Putamen (tissue), 1 donor: ENCODE measurements at regions not wholly inside any gene's neighbourhood (a gene's known extent, or its start where the extent isn't known, plus 50 kb on each side); places are given as distances from the start of the nearest gene placed in this dataset.

ENCODE experiments used
- DNase-seq: peaks from one replicate; pipeline ENCODE4 v3.0.0-alpha.2; 2016; ENCODE audit warnings: low spot score

- no peak for DNase-seq
Measured at GRCh38 chr10:30793093-30793492, 163.5 kb upstream of the LYZL2 start.

- DNase-seq = no peak
Measured at GRCh38 chr10:30792025-30792424, 162.5 kb upstream of the LYZL2 start.

- DNase-seq = no peak
Measured at GRCh38 chr10:30791197-30791611, 161.7 kb upstream of the LYZL2 start.

- DNase-seq = no peak
Measured at GRCh38 chr10:30789806-30790205, 160.3 kb upstream of the LYZL2 start.

- no peak for DNase-seq
Measured at GRCh38 chr10:30788307-30788706, 158.8 kb upstream of the LYZL2 start.

GRCh38 chr10:30786906-30787305 is 157.4 kb upstream of the LYZL2 start:
- no peak for DNase-seq

- DNase-seq = no peak
Measured at GRCh38 chr10:30786131-30786530, 156.6 kb upstream of the LYZL2 start.

- peak; percentile 93 for DNase-seq
Measured at GRCh38 chr10:30784897-30785605, 155.5 kb upstream of the LYZL2 start.

- no peak for DNase-seq
Measured at GRCh38 chr10:30784524-30784896, 155.0 kb upstream of the LYZL2 start.

- peak; percentile 90 for DNase-seq
Measured at GRCh38 chr10:30783939-30784501, 154.5 kb upstream of the LYZL2 start.

GRCh38 chr10:30782537-30783461 is 153.2 kb upstream of the LYZL2 start:
- no peak for DNase-seq

GRCh38 chr10:30782157-30782536 is 152.6 kb upstream of the LYZL2 start:
- no peak for DNase-seq

- peak; percentile 96 for DNase-seq
Measured at GRCh38 chr10:30781670-30782121, 152.1 kb upstream of the LYZL2 start.

- DNase-seq = no peak
Measured at GRCh38 chr10:30778769-30779168, 149.2 kb upstream of the LYZL2 start.

GRCh38 chr10:30775779-30776591 is 146.4 kb upstream of the LYZL2 start:
- DNase-seq = no peak

GRCh38 chr10:30774261-30774660 is 144.7 kb upstream of the LYZL2 start:
- no peak for DNase-seq

GRCh38 chr10:30773501-30773900 is 143.9 kb upstream of the LYZL2 start:
- DNase-seq = no peak

- DNase-seq = no peak
Measured at GRCh38 chr10:30770816-30771215, 141.3 kb upstream of the LYZL2 start.

GRCh38 chr10:30770229-30770628 is 140.7 kb upstream of the LYZL2 start:
- DNase-seq = no peak

GRCh38 chr10:30769361-30769760 is 139.8 kb upstream of the LYZL2 start:
- DNase-seq = no peak

GRCh38 chr10:30765616-30766015 is 136.1 kb upstream of the LYZL2 start:
- no peak for DNase-seq

GRCh38 chr10:30765022-30765615 is 135.6 kb upstream of the LYZL2 start:
- no peak for DNase-seq
